ENCODE measurements at regions not wholly inside any gene's neighbourhood (a gene's known extent, or its start where the extent isn't known, plus 50 kb on each side); places are given as distances from the start of the nearest gene placed in this dataset.

GRCh38 chr2:198545411-198545810 is 741.0 kb downstream of the PLCL1 start:
- no peak overlapping the region for H3K4me3 ChIP-seq
- peaks cover 0 to 26% (median 5%) of the 10 kb centered on the region in 5 donors for H3K4me1 ChIP-seq (ENCODE audit: control insufficient read depth in 5 of 5, insufficient read depth in 5 of 5, low read length in 5 of 5)
- no peaks in the 10 kb centered on the region for H3K27me3 ChIP-seq (ENCODE audit: control insufficient read depth in 3 of 3, insufficient read depth in 3 of 3, low read length in 2 of 3)
- no peak overlapping the region for H3K9ac ChIP-seq (ENCODE audit: insufficient read depth in 1 of 2, low read length in 2 of 2)
- ATAC-seq (ENCODE audit: insufficient read depth, low FRiP score) (no peak), DNase-seq (peak in 2 of 3 donors; percentile 23 to 27)
- no peak overlapping the region for H3K27ac ChIP-seq (ENCODE audit: low read depth in 1 of 2, low read length in 1 of 2)
- no peak for TF ChIP-seq CTCF (IDR thresholded peaks at IDR 0.05; ENCODE audit: control extremely low read depth, extremely low read depth)
- WGBS, 2 donors = 67 to 71% methylated on average over 3 of the region's 3 CpGs
- no peaks in the 10 kb centered on the region for H3K9me3 ChIP-seq (ENCODE audit: control insufficient read depth in 4 of 4, insufficient read depth in 3 of 4, low read length in 3 of 4)
- no peaks in the 10 kb centered on the region for H3K36me3 ChIP-seq (ENCODE audit: control insufficient read depth in 4 of 4, insufficient read depth in 4 of 4, low read length in 4 of 4)

DNA sequence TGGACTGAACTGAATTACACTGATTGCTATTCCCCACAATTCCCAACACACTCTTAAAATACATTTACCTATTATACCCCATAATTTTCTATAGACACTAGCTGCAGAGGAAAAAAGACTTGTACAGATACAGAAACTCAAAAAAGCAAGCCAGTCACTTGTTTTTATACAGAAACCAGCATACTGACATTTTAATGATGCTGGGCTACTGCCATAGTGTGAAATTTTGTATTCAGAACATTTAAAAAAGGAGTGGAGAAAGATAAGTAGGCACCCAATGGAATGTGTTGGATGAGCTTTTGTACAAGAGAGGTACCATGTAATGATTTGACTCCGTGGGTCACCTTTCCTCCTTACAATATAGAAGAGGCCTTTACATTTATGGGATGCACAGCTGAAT is 740.1 kb downstream of the PLCL1 start:
- Histone ChIP-seq H3K27me3 (ENCODE audit: control insufficient read depth in 3 of 3, insufficient read depth in 3 of 3, low read length in 2 of 3) (no peaks in the 10 kb centered on the region), H3K4me1 (ENCODE audit: control insufficient read depth in 5 of 5, insufficient read depth in 5 of 5, low read length in 5 of 5) (peaks cover 0 to 26% (median 5%) of the 10 kb centered on the region in 5 donors), H3K27ac (ENCODE audit: low read depth in 1 of 2, low read length in 1 of 2) (no peak overlapping the region), H3K9me3 (ENCODE audit: control insufficient read depth in 4 of 4, insufficient read depth in 3 of 4, low read length in 3 of 4) (no peaks in the 10 kb centered on the region), H3K4me3 (no peak overlapping the region), H3K9ac (ENCODE audit: insufficient read depth in 1 of 2, low read length in 2 of 2) (no peak overlapping the region), H3K36me3 (ENCODE audit: control insufficient read depth in 4 of 4, insufficient read depth in 4 of 4, low read length in 4 of 4) (no peaks in the 10 kb centered on the region)
- DNase-seq = no peak
- 70 to 75% methylated on average over 1 of the region's 1 CpG for WGBS, 2 donors
- no peak for ATAC-seq (ENCODE audit: insufficient read depth, low FRiP score)
- no peak for TF ChIP-seq CTCF (IDR thresholded peaks at IDR 0.05; ENCODE audit: control extremely low read depth, extremely low read depth)

DNA sequence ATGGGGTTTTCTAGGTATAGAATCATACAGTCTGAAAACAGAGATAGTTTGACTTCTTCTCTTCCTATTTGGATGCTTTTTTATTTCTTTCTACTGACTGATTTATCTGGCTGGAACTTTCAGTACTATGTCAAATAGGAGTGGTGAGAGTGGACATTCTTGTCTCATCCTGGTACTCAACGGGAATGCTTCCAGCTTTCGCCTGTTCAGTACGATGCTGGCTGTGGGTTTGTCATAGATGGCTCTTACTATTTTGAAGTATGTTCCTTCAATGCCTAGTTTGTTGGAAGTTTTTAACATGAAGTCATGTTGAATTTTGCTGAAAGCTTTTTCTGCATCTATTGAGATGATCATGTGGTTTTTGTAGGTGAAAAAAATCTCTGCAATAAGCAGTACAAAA is 730.4 kb downstream of the PLCL1 start:
- Histone ChIP-seq H3K9ac (ENCODE audit: insufficient read depth in 1 of 2, low read length in 2 of 2) (no peak overlapping the region), H3K27me3 (ENCODE audit: control insufficient read depth in 3 of 3, insufficient read depth in 3 of 3, low read length in 2 of 3) (no peaks in the 10 kb centered on the region), H3K4me3 (no peak overlapping the region), H3K4me1 (ENCODE audit: control insufficient read depth in 5 of 5, insufficient read depth in 5 of 5, low read length in 5 of 5) (no peaks in the 10 kb centered on the region), H3K27ac (ENCODE audit: low read depth in 1 of 2, low read length in 1 of 2) (no peak overlapping the region), H3K36me3 (ENCODE audit: control insufficient read depth in 4 of 4, insufficient read depth in 4 of 4, low read length in 4 of 4) (no peaks in the 10 kb centered on the region), H3K9me3 (ENCODE audit: control insufficient read depth in 4 of 4, insufficient read depth in 3 of 4, low read length in 3 of 4) (no peaks in the 10 kb centered on the region)
- 91 to 92% methylated on average over 3 of the region's 3 CpGs for WGBS, 2 donors
- no peak for TF ChIP-seq CTCF (IDR thresholded peaks at IDR 0.05; ENCODE audit: control extremely low read depth, extremely low read depth)
- DNase-seq (no peak), ATAC-seq (ENCODE audit: insufficient read depth, low FRiP score) (no peak)

DNA sequence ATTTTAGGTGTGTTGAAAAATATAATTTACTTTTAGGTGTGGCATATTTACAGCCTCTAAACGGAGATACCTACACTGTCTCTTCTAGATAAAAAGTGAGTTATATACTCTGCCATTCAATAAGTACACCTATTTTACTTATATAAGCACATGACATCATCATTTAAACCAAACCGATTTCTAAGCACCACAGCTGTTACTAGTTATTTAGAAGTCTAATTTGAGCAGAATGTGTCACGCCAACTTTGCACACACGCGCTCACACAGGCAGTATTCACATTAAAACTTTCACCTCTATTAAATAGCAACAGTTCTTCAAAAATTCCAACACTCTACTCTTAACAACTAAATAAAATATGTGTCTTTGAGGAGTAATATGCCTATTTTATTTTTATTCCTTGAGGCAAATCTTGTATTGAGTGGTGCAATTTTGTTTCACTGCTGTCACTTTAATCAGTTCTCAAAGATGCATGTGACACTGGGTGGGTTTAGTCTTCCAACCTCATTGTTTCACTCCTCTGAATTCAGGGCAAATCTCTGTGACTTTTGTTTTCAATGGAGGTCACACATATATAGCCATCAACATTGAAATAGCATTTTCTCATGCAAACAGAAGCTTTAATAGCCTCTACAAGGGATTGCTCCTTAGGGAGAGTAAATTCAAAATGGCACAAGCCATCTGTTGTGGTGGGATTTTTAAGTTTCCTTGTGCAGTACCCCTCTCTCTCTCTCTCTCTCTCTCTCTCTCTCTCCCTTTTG is 721.0 kb downstream of the PLCL1 start:
- Histone ChIP-seq H3K36me3 (ENCODE audit: control insufficient read depth in 4 of 4, insufficient read depth in 4 of 4, low read length in 4 of 4) (no peaks in the 10 kb centered on the region), H3K9me3 (ENCODE audit: control insufficient read depth in 4 of 4, insufficient read depth in 3 of 4, low read length in 3 of 4) (no peaks in the 10 kb centered on the region), H3K27me3 (ENCODE audit: control insufficient read depth in 3 of 3, insufficient read depth in 3 of 3, low read length in 2 of 3) (no peaks in the 10 kb centered on the region), H3K9ac (ENCODE audit: insufficient read depth in 1 of 2, low read length in 2 of 2) (no peak overlapping the region), H3K4me1 (ENCODE audit: control insufficient read depth in 5 of 5, insufficient read depth in 5 of 5, low read length in 5 of 5) (no peaks in the 10 kb centered on the region), H3K27ac (ENCODE audit: low read depth in 1 of 2, low read length in 1 of 2) (no peak overlapping the region), H3K4me3 (no peak overlapping the region)
- ATAC-seq (ENCODE audit: insufficient read depth, low FRiP score) (no peak), DNase-seq (no peak)
- no peak for TF ChIP-seq CTCF (IDR thresholded peaks at IDR 0.05; ENCODE audit: control extremely low read depth, extremely low read depth)
- WGBS, 2 donors = 85 to 88% methylated on average over 5 of the region's 5 CpGs
